ENCODE measurements at regions not wholly inside any gene's neighbourhood (a gene's known extent, or its start where the extent isn't known, plus 50 kb on each side); places are given as distances from the start of the nearest gene placed in this dataset.

GRCh38 chr6:94713446-94713845, 863.9 kb upstream of the MANEA start:
- TF ChIP-seq CTCF (IDR thresholded peaks at IDR 0.05; ENCODE audit: low read depth, low read length) (no peak), EZH2phosphoT487 (IDR thresholded peaks at IDR 0.05; ENCODE audit: low read depth) (no peak)

Data from OCI-LY3 (cell line).